ENCODE measurements at regions not wholly inside any gene's neighbourhood (a gene's known extent, or its start where the extent isn't known, plus 50 kb on each side); places are given as distances from the start of the nearest gene placed in this dataset.

GRCh38 chr15:70237626-70238025, 139.9 kb upstream of the TLE3 start:
- Histone ChIP-seq H2BK120ac (ENCODE audit: low read depth, low read length) (no peak overlapping the region), H3K27me3 (ENCODE audit: control insufficient read depth, insufficient read depth, low read length) (peaks cover 33% of the 10 kb centered on the region), H3K14ac (replicated peaks; ENCODE audit: low read depth, low read length) (no peak overlapping the region), H3K18ac (ENCODE audit: low read depth, low read length) (no peak overlapping the region), H4K8ac (ENCODE audit: low read depth in 2 of 2, low read length in 2 of 2) (no peak overlapping the region), H3K36me3 (ENCODE audit: control insufficient read depth, insufficient read depth, low read length) (no peaks in the 10 kb centered on the region), H3K9me1 (ENCODE audit: insufficient read depth, low read length) (no peaks in the 10 kb centered on the region), H2AFZ (replicated peaks; ENCODE audit: low read length, poor library complexity) (no peak overlapping the region), H2BK5ac (ENCODE audit: low read depth, low read length, poor library complexity, severe bottlenecking) (no peak overlapping the region), H3K9me3 (ENCODE audit: control insufficient read depth, insufficient read depth, low read length) (no peaks in the 10 kb centered on the region), H3K23ac (ENCODE audit: low read depth, low read length) (no peak overlapping the region), H4K5ac (ENCODE audit: low read depth, low read length) (no peak overlapping the region), H2BK15ac (ENCODE audit: low read depth, low read length) (no peak overlapping the region), H3K27ac (ENCODE audit: insufficient read depth, low read length) (no peak overlapping the region), H3K4me3 (ENCODE audit: insufficient read depth, low read depth, low read length) (no peak overlapping the region), H4K91ac (ENCODE audit: insufficient read depth, low read depth, low read length) (no peak overlapping the region), H4K20me1 (ENCODE audit: insufficient read depth, low read length) (no peaks in the 10 kb centered on the region), H3K4me1 (ENCODE audit: control insufficient read depth, insufficient read depth, low read length) (peaks cover 2% of the 10 kb centered on the region; the same call in 1 of the 2 replicates), H2BK20ac (ENCODE audit: low read depth, low read length) (no peak overlapping the region), H2AK9ac (replicated peaks; ENCODE audit: low read depth, low read length, poor library complexity) (no peak overlapping the region), H3K79me1 (ENCODE audit: low read depth in 1 of 2, low read length in 2 of 2) (no peaks in the 10 kb centered on the region), H3K56ac (ENCODE audit: extremely low read depth, insufficient read depth, low read length) (no peak overlapping the region), H3K4me2 (ENCODE audit: low read depth, low read length) (no peak overlapping the region), H2AK5ac (ENCODE audit: low read depth, low read length) (no peak overlapping the region), H3K9ac (ENCODE audit: low read depth, low read length) (no peak overlapping the region), H3K4ac (ENCODE audit: low read depth, low read length) (no peak overlapping the region)
- intact Hi-C loops (cut with micrococcal nuclease), result no loop called here
- TF ChIP-seq CTCF (conservative IDR thresholded peaks at IDR 0.05; ENCODE audit: low read depth, low read length) (no peak), ELK1 (IDR thresholded peaks at IDR 0.05; ENCODE audit: borderline replicate concordance, low read depth, low read length) (no peak), MAZ (IDR thresholded peaks at IDR 0.05; ENCODE audit: borderline replicate concordance, low read depth, low read length) (no peak), RCOR1 (IDR thresholded peaks at IDR 0.05; ENCODE audit: insufficient replicate concordance, low read length) (no peak), MAFK (IDR thresholded peaks at IDR 0.05; ENCODE audit: low read depth, low read length) (no peak), CEBPB (IDR thresholded peaks at IDR 0.05; ENCODE audit: low read depth, low read length) (no peak), USF2 (IDR thresholded peaks at IDR 0.05; ENCODE audit: low read depth, low read length) (no peak), RAD21 (IDR thresholded peaks at IDR 0.05; ENCODE audit: low read length) (no peak), FOS (IDR thresholded peaks at IDR 0.05; ENCODE audit: low read depth, low read length) (no peak), MXI1 (IDR thresholded peaks at IDR 0.05; ENCODE audit: borderline replicate concordance, low read depth, low read length) (no peak)
- ChIA-PET POLR2A (ENCODE audit: unreplicated experiment) (no interaction called here), CTCF (no interaction called here)
- 86% methylated on average over 2 of the region's 2 CpGs; no CpG with 5 or more reads in 1 of the 2 experiments for WGBS, 2 experiments (ENCODE audit: extremely low coverage in 2 of 2, insufficient read length in 1 of 2)
- DNase-seq, result no peak
- no peak for ATAC-seq (ENCODE audit: low read depth)
- dilution Hi-C loops (cut with HindIII; ENCODE audit: low sequenced_read_pairs, unreplicated experiment), result no loop called here
- in situ Hi-C loops (cut with MboI; ENCODE audit: low sequenced_read_pairs), result no loop called here
- no TSS peak for BruUV-seq (replicated peaks)
